T-cell (primary cell): ENCODE measurements at regions not wholly inside any gene's neighbourhood (a gene's known extent, or its start where the extent isn't known, plus 50 kb on each side); places are given as distances from the start of the nearest gene placed in this dataset.

Experiments used
- ATAC-seq, 4 experiments: fragments of 200-7000 bp in 3 of 4; fragments of 150-1000 bp in 1 of 4; cut with Tn5 transposase; replicated peaks in 1 of 4; 1 replicate in 3 of 4; 2 replicates in 1 of 4; pipeline ENCODE4 v1.10.0; 2021; ENCODE audit warnings: moderate library complexity in 3 of 4, mild to moderate bottlenecking in 2 of 4, moderate number of reproducible peaks in 1 of 4
- CTCF ChIA-PET, 2 donors: fragments of 300-600 bp; sonication (Branson Sonifier 250); formaldehyde crosslinking; loops; one replicate each; lab custom pipeline; 2022; ENCODE audit warnings: antibody characterized with exemption in 2 of 2; lab: Charles Lee
- POLR2A ChIA-PET, 2 donors: fragments of 300-600 bp; sonication (Branson Sonifier 250); formaldehyde crosslinking; loops; one replicate each; lab custom pipeline; 2022; ENCODE audit warnings: antibody characterized with exemption in 2 of 2; lab: Charles Lee
- DNase-seq, 35 experiments: peaks; one replicate each; pipeline versions ENCODE4 v3.0.0 to v3.0.0-alpha.2; 2013 to 2023
- H3K27ac ChIP-seq: one replicate; pipeline ENCODE4 v1.5.1; 2013; ENCODE audit warnings: low read length
- H3K27me3 ChIP-seq, 2 experiments: replicated peaks in 1 of 2; 1 replicate in 1 of 2; 2 replicates in 1 of 2; pipeline versions ENCODE4 v1.6.1 to v1.7.0; 2013; ENCODE audit warnings: low read length in 1 of 2, mixed read lengths in 1 of 2; ENCODE audit not compliant: control insufficient read depth in 2 of 2, insufficient read depth in 2 of 2; ENCODE audit errors: extremely low read depth in 1 of 2
- H3K36me3 ChIP-seq, 2 donors: 1 replicate in 1 of 2; 2 replicates in 1 of 2; pipeline versions ENCODE4 v1.6.1 to v1.7.0; 2013; ENCODE audit warnings: low read length in 1 of 2; ENCODE audit not compliant: control insufficient read depth in 2 of 2, insufficient read depth in 1 of 2; ENCODE audit errors: extremely low read depth in 1 of 2
- H3K4me1 ChIP-seq, 2 experiments: 1 replicate in 1 of 2; 2 replicates in 1 of 2; pipeline versions ENCODE4 v1.6.1 to v1.7.0; 2013; ENCODE audit warnings: low read length in 2 of 2, mixed read lengths in 1 of 2; ENCODE audit not compliant: insufficient read depth in 2 of 2, control insufficient read depth in 1 of 2; ENCODE audit errors: extremely low read depth in 1 of 2
- H3K4me3 ChIP-seq, 2 donors: 1 replicate in 1 of 2; 2 replicates in 1 of 2; pipeline versions ENCODE4 v1.5.1 to v1.7.0; 2013; ENCODE audit warnings: mild to moderate bottlenecking in 2 of 2, low read length in 1 of 2, moderate library complexity in 1 of 2; ENCODE audit not compliant: control insufficient read depth in 1 of 2; ENCODE audit errors: extremely low read depth in 1 of 2
- H3K9me3 ChIP-seq: 2 replicates; pipeline ENCODE4 v1.7.0; 2013
- H3K27ac Mint-ChIP-seq, 2 donors: one replicate each; pipeline ENCODE4 v1.8.0; 2020 to 2021; ENCODE audit warnings: mild to moderate bottlenecking in 2 of 2, mixed read lengths in 2 of 2
- H3K27me3 Mint-ChIP-seq, 2 donors: one replicate each; pipeline ENCODE4 v1.8.0; 2021 to 2022; ENCODE audit warnings: mixed read lengths in 2 of 2
- H3K36me3 Mint-ChIP-seq: one replicate; pipeline ENCODE4 v1.8.0; 2021; ENCODE audit warnings: mixed read lengths
- H3K4me1 Mint-ChIP-seq, 3 donors: one replicate each; pipeline ENCODE4 v1.8.0; 2020 to 2022; ENCODE audit warnings: mixed read lengths in 3 of 3, mild to moderate bottlenecking in 1 of 3
- H3K4me3 Mint-ChIP-seq, 3 donors: one replicate each; pipeline ENCODE4 v1.8.0; 2020 to 2022; ENCODE audit warnings: mild to moderate bottlenecking in 3 of 3, mixed read lengths in 3 of 3, moderate library complexity in 3 of 3
- H3K9me3 Mint-ChIP-seq, 3 donors: one replicate each; pipeline ENCODE4 v1.8.0; 2020 to 2022; ENCODE audit warnings: mixed read lengths in 3 of 3
- WGBS: methylation state at CpG from one replicate; pipeline ENCODE4 v1.1.5; 2013; ENCODE audit warnings: missing lambda C conversion rate; ENCODE audit not compliant: insufficient coverage; 5-methylcytosine and 5-hydroxymethylcytosine counted together

- Histone ChIP-seq H3K36me3 (no peaks in the 10 kb centered on the region), H3K4me1 (no peaks in the 10 kb centered on the region), H3K9me3 (no peaks in the 10 kb centered on the region), H3K27me3 (no peaks in the 10 kb centered on the region), H3K27ac (no peak overlapping the region), H3K4me3 (no peak overlapping the region)
- WGBS: no CpG with 5 or more reads among the region's 1 CpG
- Mint-ChIP-seq H3K4me1 (no peaks in the 10 kb centered on the region), H3K27ac (no peak overlapping the region), H3K4me3 (no peak overlapping the region), H3K9me3 (peaks cover 0 to 24% (median 14%) of the 10 kb centered on the region in 3 donors), H3K27me3 (no peaks in the 10 kb centered on the region), H3K36me3 (no peaks in the 10 kb centered on the region)
- POLR2A ChIA-PET: no interaction called here
- DNase-seq: no peak
- ATAC-seq: no peak
- CTCF ChIA-PET: no interaction called here
Measured at GRCh38 chr6:92521553-92521952, 897.8 kb downstream of the EPHA7 start.

GRCh38 chr6:92510137-92510536 lies 909.2 kb downstream of the EPHA7 start:
- no peaks in the 10 kb centered on the region for H3K36me3 Mint-ChIP-seq
- Histone ChIP-seq H3K4me1 (no peaks in the 10 kb centered on the region), H3K36me3 (no peaks in the 10 kb centered on the region), H3K9me3 (no peaks in the 10 kb centered on the region), H3K4me3 (no peak overlapping the region), H3K27me3 (no peaks in the 10 kb centered on the region), H3K27ac (no peak overlapping the region)
- ATAC-seq: no peak
- no peak overlapping the region for H3K4me3 Mint-ChIP-seq
- no CpG with 5 or more reads among the region's 1 CpG for WGBS
- no peaks in the 10 kb centered on the region for H3K27me3 Mint-ChIP-seq
- POLR2A ChIA-PET: no interaction called here
- H3K4me1 Mint-ChIP-seq: no peaks in the 10 kb centered on the region
- peaks cover 14 to 40% (median 16%) of the 10 kb centered on the region in 3 donors for H3K9me3 Mint-ChIP-seq
- H3K27ac Mint-ChIP-seq: no peak overlapping the region
- CTCF ChIA-PET: no interaction called here
- no peak for DNase-seq

- Histone ChIP-seq H3K27ac (no peak overlapping the region), H3K27me3 (no peaks in the 10 kb centered on the region), H3K36me3 (no peaks in the 10 kb centered on the region), H3K4me3 (no peak overlapping the region), H3K4me1 (no peaks in the 10 kb centered on the region), H3K9me3 (no peaks in the 10 kb centered on the region)
- ChIA-PET POLR2A (no interaction called here), CTCF (no interaction called here)
- Mint-ChIP-seq H3K4me3 (no peak overlapping the region), H3K27ac (no peak overlapping the region), H3K4me1 (no peaks in the 10 kb centered on the region), H3K36me3 (no peaks in the 10 kb centered on the region), H3K27me3 (no peaks in the 10 kb centered on the region), H3K9me3 (peaks cover 13 to 31% (median 26%) of the 10 kb centered on the region in 3 donors)
- ATAC-seq (no peak), DNase-seq (no peak)
- WGBS: no CpG with 5 or more reads among the region's 3 CpGs
Measured at GRCh38 chr6:92507552-92507951, 911.8 kb downstream of the EPHA7 start.

GRCh38 chr6:92504509-92504908 lies 914.9 kb downstream of the EPHA7 start:
- H3K4me1 Mint-ChIP-seq: no peaks in the 10 kb centered on the region
- no peaks in the 10 kb centered on the region for H3K9me3 ChIP-seq
- no peak overlapping the region for H3K27ac ChIP-seq
- H3K36me3 Mint-ChIP-seq: no peaks in the 10 kb centered on the region
- H3K27me3 ChIP-seq: no peaks in the 10 kb centered on the region
- ChIA-PET POLR2A (no interaction called here), CTCF (no interaction called here)
- ATAC-seq (no peak), DNase-seq (no peak)
- no peak overlapping the region for H3K4me3 ChIP-seq
- H3K27me3 Mint-ChIP-seq: no peaks in the 10 kb centered on the region
- H3K4me1 ChIP-seq: no peaks in the 10 kb centered on the region
- H3K27ac Mint-ChIP-seq: no peak overlapping the region
- peaks cover 10 to 23% (median 19%) of the 10 kb centered on the region in 3 donors for H3K9me3 Mint-ChIP-seq
- no peak overlapping the region for H3K4me3 Mint-ChIP-seq
- H3K36me3 ChIP-seq: no peaks in the 10 kb centered on the region

- ATAC-seq (no peak), DNase-seq (no peak)
- no peaks in the 10 kb centered on the region for H3K27me3 ChIP-seq
- H3K4me3 Mint-ChIP-seq: no peak overlapping the region
- ChIA-PET CTCF (no interaction called here), POLR2A (no interaction called here)
- 80% methylated on average over 1 of the region's 2 CpGs for WGBS
- H3K4me3 ChIP-seq: no peak overlapping the region
- no peaks in the 10 kb centered on the region for H3K4me1 ChIP-seq
- no peaks in the 10 kb centered on the region for H3K36me3 ChIP-seq
- H3K9me3 Mint-ChIP-seq: peaks cover 0 to 5% (median 4%) of the 10 kb centered on the region in 3 donors
- H3K27ac Mint-ChIP-seq: no peak overlapping the region
- no peak overlapping the region for H3K27ac ChIP-seq
- H3K27me3 Mint-ChIP-seq: no peaks in the 10 kb centered on the region
- no peaks in the 10 kb centered on the region for H3K36me3 Mint-ChIP-seq
- H3K9me3 ChIP-seq: no peaks in the 10 kb centered on the region
- H3K4me1 Mint-ChIP-seq: no peaks in the 10 kb centered on the region
Measured at GRCh38 chr6:92497281-92497680, 922.1 kb downstream of the EPHA7 start.

GRCh38 chr6:92496527-92496926 lies 922.8 kb downstream of the EPHA7 start:
- no peak for DNase-seq
- 67% methylated on average over 3 of the region's 4 CpGs for whole genome bisulfite sequencing
- Mint-ChIP-seq H3K36me3 (no peaks in the 10 kb centered on the region), H3K27ac (no peak overlapping the region), H3K9me3 (peaks cover 0 to 5% (median 4%) of the 10 kb centered on the region in 3 donors), H3K4me3 (no peak overlapping the region), H3K4me1 (no peaks in the 10 kb centered on the region), H3K27me3 (no peaks in the 10 kb centered on the region)
- CTCF ChIA-PET: no interaction called here
- POLR2A ChIA-PET: no interaction called here
- Histone ChIP-seq H3K9me3 (no peaks in the 10 kb centered on the region), H3K4me3 (no peak overlapping the region), H3K4me1 (no peaks in the 10 kb centered on the region), H3K27ac (no peak overlapping the region), H3K36me3 (no peaks in the 10 kb centered on the region), H3K27me3 (no peaks in the 10 kb centered on the region)
- no peak for ATAC-seq

GRCh38 chr6:92495242-92495641 lies 924.1 kb downstream of the EPHA7 start:
- ATAC-seq (no peak), DNase-seq (no peak)
- ChIA-PET CTCF (interaction anchor here in 1 of 2 donors (0.7 kb wide), 1 partner anchor 241 kb away, joined by 3 read pairs; no protein-coding TSS in a partner anchor), POLR2A (no interaction called here)
- Histone ChIP-seq H3K36me3 (no peaks in the 10 kb centered on the region), H3K9me3 (no peaks in the 10 kb centered on the region), H3K4me3 (no peak overlapping the region), H3K27me3 (no peaks in the 10 kb centered on the region), H3K27ac (no peak overlapping the region), H3K4me1 (no peaks in the 10 kb centered on the region)
- no peak overlapping the region for H3K27ac Mint-ChIP-seq
- no peaks in the 10 kb centered on the region for H3K4me1 Mint-ChIP-seq
- no peaks in the 10 kb centered on the region for H3K27me3 Mint-ChIP-seq
- no peaks in the 10 kb centered on the region for H3K36me3 Mint-ChIP-seq
- peaks cover 0 to under 1% (median 0%) of the 10 kb centered on the region in 3 donors for H3K9me3 Mint-ChIP-seq
- H3K4me3 Mint-ChIP-seq: no peak overlapping the region
- no CpG with 5 or more reads among the region's 1 CpG for WGBS
